GM12878 (cell line): ENCODE measurements at regions not wholly inside any gene's neighbourhood (a gene's known extent, or its start where the extent isn't known, plus 50 kb on each side); places are given as distances from the start of the nearest gene placed in this dataset.

ENCODE experiments used
- ATAC-seq: fragments of 200-7000 bp; cut with Tn5 transposase; 3 replicates; pipeline ENCODE4 v1.9.1; 2020; ENCODE audit warnings: mild to moderate bottlenecking, moderate library complexity
- BruUV-seq: library from RNA; stranded (reverse); fragments of 400-500 nt; replicated peaks from 2 replicates; lab custom pipeline; 2021; lab: Mats Ljungman, UMichigan
- CTCF ChIA-PET: fragments of 300-600 bp; sonication (Branson Sonifier 250); formaldehyde crosslinking; extraction: SDS; loops from one replicate; lab custom pipeline; 2021; ENCODE audit warnings: inconsistent platforms; lab: Yijun Ruan, JAX
- POLR2A ChIA-PET: fragments of 350-600 bp; formaldehyde crosslinking; extraction: SDS; loops from one replicate; lab custom pipeline; 2021; ENCODE audit warnings: inconsistent platforms; lab: Charles Lee
- RAD21 ChIA-PET: fragments of 300-600 bp; sonication (Branson Sonifier 250); formaldehyde crosslinking; loops from one replicate; lab custom pipeline; 2023; ENCODE audit warnings: antibody characterized with exemption; ENCODE audit not compliant: unreplicated experiment; lab: Charles Lee
- SMC1A ChIA-PET: fragments of 300-600 bp; sonication (Branson Sonifier 250); formaldehyde crosslinking; loops from one replicate; lab custom pipeline; 2023; ENCODE audit not compliant: unreplicated experiment, uncharacterized antibody; lab: Charles Lee
- DNase-seq: peaks from one replicate; pipeline ENCODE4 v3.0.0-alpha.2; 2011; ENCODE audit warnings: low read depth, low spot score
- FAIRE-seq: peaks from 3 replicates; lab custom pipeline; 2011; peaks lifted over from hg19 to GRCh38; lab: Jason Lieb, UNC
- H2AFZ ChIP-seq: 2 replicates; pipeline ENCODE4 v1.6.0; 2011; ENCODE audit warnings: low read depth, low read length, control low read depth; ENCODE audit not compliant: control insufficient read depth
- H3K27ac ChIP-seq: 2 replicates; pipeline ENCODE4 v1.5.1; 2011; ENCODE audit warnings: control low read depth; ENCODE audit not compliant: control insufficient read depth, insufficient read depth
- H3K27me3 ChIP-seq, 2 experiments: replicated peaks in 1 of 2; 2 replicates each; pipeline versions ENCODE4 v1.6.0 to v1.6.1; 2011; ENCODE audit warnings: low read length in 1 of 2; ENCODE audit not compliant: control insufficient read depth in 2 of 2, insufficient read depth in 2 of 2
- H3K36me3 ChIP-seq, 2 experiments: 2 replicates each; pipeline ENCODE4 v1.5.1; 2011; ENCODE audit warnings: low read length in 1 of 2; ENCODE audit not compliant: control insufficient read depth in 2 of 2, insufficient read depth in 2 of 2
- H3K4me1 ChIP-seq: 2 replicates; pipeline ENCODE4 v1.6.1; 2011; ENCODE audit warnings: mild to moderate bottlenecking, low read length, moderate library complexity, mixed read lengths; ENCODE audit not compliant: control insufficient read depth, insufficient read depth
- H3K4me2 ChIP-seq: 2 replicates; pipeline ENCODE4 v1.6.0; 2011; ENCODE audit warnings: control low read depth; ENCODE audit not compliant: control insufficient read depth, insufficient read depth
- H3K4me3 ChIP-seq: fragments of 200-600 bp; sonication (generic); 2 replicates; pipeline ENCODE4 v1.5.1; 2016
- H3K79me2 ChIP-seq: 2 replicates; pipeline ENCODE4 v1.6.0; 2011; ENCODE audit warnings: low read length; ENCODE audit not compliant: control insufficient read depth, insufficient read depth
- H3K9ac ChIP-seq: 2 replicates; pipeline ENCODE4 v1.8.0; 2011; ENCODE audit warnings: low read length, control low read depth, mixed read lengths; ENCODE audit not compliant: control insufficient read depth, insufficient read depth
- H3K9me3 ChIP-seq: replicated peaks from 3 replicates; pipeline ENCODE4 v1.5.1; 2011; ENCODE audit warnings: mild to moderate bottlenecking, low read length; ENCODE audit not compliant: control insufficient read depth, insufficient read depth
- H4K20me1 ChIP-seq: 2 replicates; pipeline ENCODE4 v1.6.0; 2011; ENCODE audit not compliant: control insufficient read depth, insufficient read depth
- MAX ChIP-seq: IDR thresholded peaks from 2 replicates; pipeline ENCODE4 v1.6.1; 2012; ENCODE audit warnings: low read depth, low read length, improper control_type of control experiment
- STAT1 ChIP-seq: fragments of 450-650 bp; conservative IDR thresholded peaks from 2 replicates; pipeline ENCODE4 v1.6.1; 2014; ENCODE audit warnings: antibody characterized with exemption, mild to moderate bottlenecking
- WGBS: methylation state at CpG from one replicate; pipeline ENCODE4 v1.1.6; 2016; ENCODE audit warnings: low lambda C conversion rate; ENCODE audit not compliant: insufficient replicate concordance, insufficient coverage; ENCODE audit errors: missing lambda C conversion rate; 5-methylcytosine and 5-hydroxymethylcytosine counted together
- in situ Hi-C: fragments of 300-500 bp; cut with MboI; formaldehyde crosslinking; loops from 9 replicates; pipeline ENCODE4 v1.14.3; 2018; ENCODE audit warnings: mixed read lengths
- intact Hi-C: fragments of 100-400 bp; cut with micrococcal nuclease; formaldehyde crosslinking; loops from one replicate; pipeline ENCODE4 v1.14.2; 2022; ENCODE audit not compliant: unreplicated experiment

GRCh38 chr4:171715973-171716372 lies 97.2 kb upstream of the GALNTL6 start:
- TF ChIP-seq STAT1 = no peak
- DNase-seq (no peak), ATAC-seq (no peak), FAIRE-seq (no peak)
- H3K4me3 ChIP-seq = no peak overlapping the region
- H2AFZ ChIP-seq = no peak overlapping the region
- H3K27me3 ChIP-seq = no peaks in the 10 kb centered on the region
- H3K4me1 ChIP-seq = no peaks in the 10 kb centered on the region
- no peak overlapping the region for H3K9ac ChIP-seq
- intact Hi-C loops = no loop called here
- ChIA-PET SMC1A (no interaction called here), RAD21 (no interaction called here), CTCF (no interaction called here), POLR2A (no interaction called here)
- no peaks in the 10 kb centered on the region for H4K20me1 ChIP-seq
- in situ Hi-C loops = no loop called here
- H3K9me3 ChIP-seq = no peaks in the 10 kb centered on the region; the same call in 2 of the 3 replicates
- no peak overlapping the region for H3K4me2 ChIP-seq
- WGBS = 0% methylated on average over 1 of the region's 1 CpG
- no TSS peak for BruUV-seq
- no peaks in the 10 kb centered on the region for H3K79me2 ChIP-seq
- no peaks in the 10 kb centered on the region for H3K36me3 ChIP-seq
- no peak overlapping the region for H3K27ac ChIP-seq

- Histone ChIP-seq H3K9me3 (no peaks in the 10 kb centered on the region; the same call in 2 of the 3 replicates), H3K4me2 (no peak overlapping the region), H2AFZ (no peak overlapping the region), H3K27ac (no peak overlapping the region), H3K79me2 (no peaks in the 10 kb centered on the region), H3K4me1 (no peaks in the 10 kb centered on the region), H3K9ac (no peak overlapping the region), H3K27me3 (no peaks in the 10 kb centered on the region), H3K4me3 (no peak overlapping the region), H3K36me3 (no peaks in the 10 kb centered on the region), H4K20me1 (no peaks in the 10 kb centered on the region)
- BruUV-seq = no TSS peak
- intact Hi-C loops (no loop called here), in situ Hi-C loops (no loop called here)
- no peak for FAIRE-seq
- WGBS = 16% methylated on average over 5 of the region's 5 CpGs
- ChIA-PET POLR2A (no interaction called here), CTCF (no interaction called here), SMC1A (no interaction called here), RAD21 (no interaction called here)
- DNase-seq = no peak
- TF ChIP-seq MAX = no peak
- no peak for ATAC-seq
Measured at GRCh38 chr4:171714791-171715454, 98.3 kb upstream of the GALNTL6 start.
